DMS79 (cell line): ENCODE measurements at regions not wholly inside any gene's neighbourhood (a gene's known extent, or its start where the extent isn't known, plus 50 kb on each side); places are given as distances from the start of the nearest gene placed in this dataset.

Experiments used
- DNase-seq: peaks from one replicate; lab custom pipeline; 2025; lab: John Stamatoyannopoulos, UW

DNA sequence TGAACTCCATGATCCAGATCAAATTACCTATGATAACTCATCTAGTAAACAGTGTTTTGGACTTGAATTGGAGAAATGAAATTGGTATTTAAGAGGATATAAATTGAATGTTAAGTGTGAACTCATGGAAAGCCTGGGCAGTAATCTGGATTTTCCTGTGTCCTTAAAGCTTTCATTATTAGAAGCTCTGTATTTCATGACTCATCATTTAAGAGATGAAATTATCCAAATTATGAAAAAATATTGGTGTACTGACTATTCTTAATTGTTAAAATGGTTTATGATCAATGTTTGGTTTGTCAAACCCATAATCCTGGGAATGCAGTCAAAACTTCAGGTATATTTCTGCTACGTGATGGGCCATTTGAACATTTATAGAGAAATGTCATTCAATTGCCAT lies 332.2 kb upstream of the ST6GAL2 start:
- DNase-seq, result no peak

DNA sequence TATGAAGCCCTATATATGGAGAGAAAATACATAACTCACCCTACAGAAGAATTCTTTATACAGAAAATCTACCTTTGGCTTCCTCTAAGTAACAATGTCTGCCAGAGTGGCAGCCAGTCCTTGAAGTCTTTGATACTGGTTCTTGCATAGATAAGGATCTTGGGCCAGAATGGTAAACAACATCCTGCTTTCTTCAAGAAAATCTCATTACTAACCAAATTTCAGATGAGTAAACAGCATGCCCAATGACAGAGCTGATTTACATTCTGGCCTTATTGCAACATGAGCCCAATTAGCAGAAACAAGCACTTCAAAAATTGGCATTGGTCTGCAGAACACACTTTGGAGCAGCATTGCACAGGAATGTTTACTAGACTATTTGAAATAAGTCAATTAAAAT lies 336.5 kb upstream of the ST6GAL2 start:
- no peak for DNase-seq

DNA sequence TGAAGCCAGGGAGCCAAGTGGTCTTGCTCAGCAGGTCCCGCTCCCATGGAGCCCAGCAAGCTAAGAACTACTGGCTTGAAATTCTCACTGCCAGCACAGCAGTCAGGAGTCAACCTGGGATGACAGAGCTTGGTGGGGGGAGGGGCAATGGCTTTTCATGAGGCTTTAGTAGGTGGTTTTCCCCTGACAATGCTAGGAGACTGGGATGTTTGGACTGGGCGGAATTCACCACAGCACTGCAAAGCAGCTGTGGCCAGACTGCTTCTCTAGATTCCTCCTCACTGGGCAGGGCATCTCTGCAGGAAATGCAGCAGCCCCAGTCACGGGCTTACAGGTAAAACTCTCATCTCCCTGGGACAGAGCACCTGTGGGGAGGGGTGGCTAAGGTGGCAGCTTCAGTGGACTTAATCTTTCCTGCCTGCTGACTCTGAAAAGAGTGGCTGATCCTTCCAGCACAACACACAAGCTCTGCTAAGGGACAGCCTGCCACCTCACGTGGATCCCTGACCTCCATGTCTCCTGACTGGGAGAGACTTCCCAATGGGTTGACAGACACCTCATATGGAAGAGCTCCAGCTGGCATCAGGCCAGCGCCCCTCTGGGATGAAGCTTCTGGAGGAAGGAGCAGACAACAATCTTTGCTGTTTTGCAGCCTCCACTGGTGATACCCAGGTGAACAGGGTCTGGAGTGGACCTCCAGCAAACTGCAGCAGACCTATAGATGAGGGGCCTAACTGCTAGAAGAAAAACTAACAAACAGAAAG lies 349.7 kb upstream of the ST6GAL2 start:
- no peak for DNase-seq

DNA sequence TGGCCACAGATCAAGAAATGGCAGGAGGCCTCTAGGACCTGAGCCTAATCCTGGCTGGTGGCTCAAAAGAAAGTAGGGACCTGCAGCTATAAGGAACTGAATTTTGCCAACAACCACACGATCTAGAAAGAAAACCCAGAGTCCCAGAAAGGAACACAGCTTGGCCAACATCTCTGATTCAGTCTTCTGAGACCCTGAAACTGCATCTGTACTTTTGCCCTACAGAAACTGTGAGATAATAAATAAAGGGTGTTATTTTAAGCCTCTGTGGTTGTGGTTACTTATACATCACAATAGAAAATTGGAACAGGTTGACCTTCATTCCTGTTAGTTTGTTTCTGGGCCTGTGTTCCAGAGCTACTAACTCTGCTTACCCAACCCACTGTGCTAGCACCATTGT lies 356.8 kb upstream of the ST6GAL2 start:
- DNase-seq, result no peak

DNA sequence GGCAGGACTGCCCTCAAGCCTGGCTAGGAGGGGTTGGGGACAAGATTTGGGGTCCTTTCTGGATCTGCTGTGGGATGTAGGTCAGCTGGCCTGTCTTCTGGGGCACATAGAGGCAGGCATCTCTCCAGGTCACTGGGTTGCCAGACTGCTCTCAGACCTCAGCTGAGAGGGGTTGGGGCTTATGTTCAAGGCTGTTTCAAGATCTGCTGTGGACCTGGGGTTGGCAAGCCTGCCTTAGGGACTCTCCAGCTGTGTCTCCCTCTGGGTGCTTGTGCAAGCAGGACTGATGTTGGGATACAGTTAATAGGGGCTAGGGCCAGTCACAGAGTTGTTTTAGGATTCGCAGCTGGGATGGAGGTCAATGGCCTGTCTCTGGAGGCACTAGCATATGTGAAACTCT lies 363.0 kb upstream of the ST6GAL2 start:
- no peak for DNase-seq

DNA sequence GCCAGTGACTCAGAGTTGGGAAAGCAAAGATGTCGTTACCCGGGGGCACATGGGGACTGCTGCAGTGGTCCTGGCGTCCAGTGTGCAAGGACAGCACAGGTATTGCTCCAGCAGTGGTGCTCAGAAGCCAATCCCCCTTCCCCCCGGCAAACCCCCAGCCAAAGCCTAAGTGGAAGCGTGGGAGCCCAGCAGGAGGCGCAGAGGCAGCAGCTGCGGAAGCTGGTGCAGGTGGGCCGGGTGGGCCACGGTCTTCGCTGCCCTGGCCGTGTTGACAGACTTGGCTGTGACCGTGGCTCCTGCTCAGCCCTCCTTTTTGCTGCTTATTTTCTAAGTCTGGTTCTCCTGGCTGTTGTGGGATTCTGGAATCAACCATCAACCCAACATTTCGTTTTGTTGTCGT lies 369.8 kb upstream of the ST6GAL2 start:
- DNase-seq, result no peak

DNA sequence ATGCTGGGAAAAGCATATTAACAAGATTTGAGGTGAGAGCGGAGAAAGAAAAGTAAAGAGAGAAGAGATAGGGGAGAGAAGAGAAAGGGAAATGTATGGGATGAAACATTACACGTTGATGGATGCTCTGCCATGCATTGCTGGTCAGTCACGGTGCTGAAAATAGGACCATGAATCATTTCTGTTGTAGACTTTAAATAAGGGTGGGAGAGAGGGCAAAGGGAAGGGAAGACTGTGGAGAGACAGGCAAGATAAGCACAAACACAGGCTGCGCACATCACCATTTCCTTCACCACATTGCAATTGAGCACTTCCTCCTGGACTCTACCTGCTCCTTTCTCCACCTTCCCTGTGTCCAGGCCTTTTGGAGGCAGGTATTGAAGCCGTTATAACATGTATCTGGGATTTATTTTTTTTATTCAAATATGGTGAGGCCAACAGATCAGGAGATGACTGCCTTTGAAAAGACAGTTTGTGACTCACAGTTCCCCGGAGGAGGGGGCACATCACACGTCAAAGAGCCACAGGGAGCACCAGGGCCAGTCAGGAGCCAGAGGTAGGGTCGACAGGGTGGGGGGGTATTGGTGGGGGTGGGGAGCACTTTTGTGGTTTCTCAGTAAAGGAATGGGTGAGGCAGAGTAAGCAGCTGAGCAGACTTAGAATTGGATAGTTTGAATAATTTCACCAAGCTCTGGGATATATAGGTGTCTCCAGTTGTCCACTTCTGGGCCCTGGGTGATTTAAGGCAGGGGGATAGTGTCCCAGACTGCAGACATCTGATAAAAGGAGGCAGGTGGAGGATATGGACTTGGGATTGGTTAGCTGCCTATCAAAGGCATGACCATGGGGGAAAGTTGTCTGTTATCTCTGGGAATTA lies 372.8 kb upstream of the ST6GAL2 start:
- DNase-seq, result no peak

DNA sequence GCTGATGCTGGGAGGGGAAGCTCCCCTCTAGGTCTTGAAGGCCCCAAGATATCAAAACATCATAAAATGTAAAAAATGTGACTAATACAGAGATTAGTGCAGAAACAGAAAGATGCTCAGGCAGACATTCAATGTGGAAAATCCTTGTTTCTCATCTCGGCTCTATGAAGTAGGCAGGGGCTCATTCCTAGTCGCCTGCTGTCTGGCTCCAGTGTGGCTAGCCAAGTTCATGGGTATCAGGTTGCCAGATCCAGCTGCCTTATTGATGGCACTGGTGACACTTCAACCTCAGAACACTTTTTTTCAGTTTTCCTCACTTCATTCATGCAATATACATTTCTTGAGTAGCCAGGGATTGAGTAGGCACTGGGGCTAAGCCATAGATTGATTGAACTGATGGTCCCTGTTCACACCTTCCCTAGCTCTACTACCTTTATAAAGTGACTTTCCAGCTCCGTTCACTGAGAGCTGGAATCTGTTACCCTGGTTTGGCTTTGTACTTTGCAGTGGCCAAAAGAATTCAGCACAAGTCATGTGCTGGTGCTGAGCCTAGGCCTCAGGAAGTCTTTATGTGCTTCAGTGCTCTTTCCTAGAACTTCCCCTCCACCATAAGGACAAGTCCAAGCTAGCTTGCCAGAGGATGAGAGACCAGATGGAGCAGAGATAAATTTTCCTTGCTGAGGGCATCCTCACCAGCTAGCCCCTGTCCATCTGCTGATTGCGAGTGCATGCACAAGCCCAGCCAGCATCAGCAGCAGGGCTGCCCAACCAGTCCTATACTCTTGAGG lies 373.6 kb upstream of the ST6GAL2 start:
- no peak for DNase-seq

DNA sequence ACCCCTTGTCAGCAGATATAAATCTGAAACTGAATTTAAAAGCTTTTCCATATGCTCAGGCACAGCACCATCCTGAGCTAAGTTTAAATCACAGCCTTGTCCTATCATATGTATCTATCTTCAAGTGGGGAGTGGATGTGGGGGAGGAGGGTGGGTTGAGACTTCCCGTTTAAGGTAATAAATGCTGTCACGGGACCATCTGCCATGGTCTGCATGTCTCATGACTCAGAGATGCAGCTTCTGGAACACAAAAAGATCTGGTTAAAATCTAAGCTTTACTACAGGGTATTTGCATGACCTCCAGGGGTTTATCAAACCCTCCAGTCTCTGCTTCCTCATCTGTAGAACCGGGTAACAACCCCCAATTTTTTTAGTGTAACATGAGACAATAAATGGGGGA lies 377.7 kb upstream of the ST6GAL2 start:
- DNase-seq, result no peak

DNA sequence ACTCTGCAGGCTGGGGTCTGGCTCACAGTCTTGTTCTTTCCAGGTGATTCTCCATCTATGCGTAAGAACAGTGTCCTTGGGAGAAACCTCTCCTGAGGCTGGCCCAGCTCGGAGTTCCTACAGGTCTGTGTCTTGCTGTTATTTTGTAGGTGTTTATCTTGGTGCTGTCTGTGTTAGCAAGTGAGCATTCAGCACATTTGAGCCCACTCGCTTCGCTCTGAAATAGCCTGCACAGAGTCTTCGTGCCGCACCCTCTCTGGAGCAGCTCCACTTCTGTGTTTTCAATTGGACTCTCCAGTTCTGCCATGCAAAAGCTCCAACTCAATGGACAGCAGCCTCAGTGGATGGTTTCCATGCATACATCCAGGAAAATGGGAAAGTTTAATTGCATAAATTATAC lies 378.2 kb upstream of the ST6GAL2 start:
- no peak for DNase-seq

DNA sequence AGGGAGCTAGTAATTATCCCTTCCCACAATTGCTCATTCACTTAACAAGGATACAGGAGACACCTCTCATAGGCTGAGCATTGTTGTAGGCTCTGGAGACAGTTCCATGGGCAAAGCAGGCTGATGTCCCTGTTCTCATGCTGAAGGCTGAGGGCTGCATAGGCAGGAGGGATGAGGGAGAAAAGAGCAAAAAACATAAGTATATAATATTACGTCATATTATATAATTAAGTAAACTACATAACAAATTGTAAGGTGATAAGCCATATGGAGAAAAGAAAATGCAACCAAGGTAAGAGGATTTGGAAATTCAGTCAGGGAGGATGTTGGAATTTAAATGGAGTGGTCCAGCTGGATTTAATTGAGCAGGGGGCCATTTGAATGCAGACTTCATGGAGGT lies 380.6 kb upstream of the ST6GAL2 start:
- DNase-seq, result no peak

DNA sequence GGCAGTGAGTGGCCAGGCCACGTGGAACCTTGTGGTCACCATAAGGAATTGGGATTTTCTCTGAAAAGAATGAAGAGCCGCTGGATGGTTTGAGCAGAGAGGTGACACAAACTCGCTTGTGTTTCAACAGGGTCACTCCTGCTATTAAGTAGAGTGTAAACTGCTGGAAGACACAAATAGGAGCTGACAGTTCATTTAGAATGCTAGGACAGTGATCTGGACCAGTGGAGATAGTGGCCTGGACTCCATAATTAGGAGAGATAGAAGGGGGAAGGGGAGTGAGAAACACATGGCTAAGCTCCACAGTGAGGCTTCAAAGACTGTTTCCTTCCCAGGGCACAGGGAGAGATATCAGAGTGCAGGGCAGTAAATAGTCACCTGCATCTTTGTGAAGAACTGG lies 381.1 kb upstream of the ST6GAL2 start:
- DNase-seq, result no peak

DNA sequence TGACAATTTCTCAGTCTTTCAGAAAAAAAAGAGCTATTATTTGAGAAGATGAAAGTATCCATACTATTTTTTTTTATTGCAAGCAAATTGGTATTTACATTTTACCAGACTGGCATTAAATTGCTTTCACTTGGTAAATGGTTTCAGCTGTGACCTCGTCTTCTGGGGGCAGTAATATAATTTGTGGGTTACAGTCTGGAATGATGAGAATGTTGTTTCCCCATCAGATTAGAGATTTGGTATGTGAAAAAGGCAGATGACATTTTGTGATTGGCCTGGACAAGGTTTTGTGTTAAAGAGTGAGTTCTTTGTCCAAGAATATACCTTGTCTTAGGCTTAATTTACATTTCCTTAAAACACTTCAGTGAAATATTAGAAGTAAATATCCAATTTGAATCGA lies 390.1 kb upstream of the ST6GAL2 start:
- no peak for DNase-seq

DNA sequence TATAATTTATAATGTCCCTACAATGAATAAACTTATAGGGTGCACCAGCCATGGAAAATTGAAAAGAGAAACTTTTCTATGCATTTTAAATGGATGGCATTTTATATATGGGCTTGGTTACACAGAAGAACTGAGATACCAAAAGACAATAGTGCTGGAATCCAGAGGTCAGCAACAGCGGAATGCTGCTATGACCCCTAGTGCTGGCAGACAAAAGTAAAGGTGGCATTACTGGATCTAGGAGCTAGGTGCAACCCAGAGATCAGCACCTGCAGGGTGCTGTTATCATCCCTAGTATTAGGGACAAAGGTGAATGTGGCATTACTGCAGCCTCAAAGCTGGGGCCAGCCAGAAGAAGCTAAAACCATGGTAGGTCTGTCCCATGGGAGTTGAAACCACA lies 392.7 kb upstream of the ST6GAL2 start:
- DNase-seq, result no peak

DNA sequence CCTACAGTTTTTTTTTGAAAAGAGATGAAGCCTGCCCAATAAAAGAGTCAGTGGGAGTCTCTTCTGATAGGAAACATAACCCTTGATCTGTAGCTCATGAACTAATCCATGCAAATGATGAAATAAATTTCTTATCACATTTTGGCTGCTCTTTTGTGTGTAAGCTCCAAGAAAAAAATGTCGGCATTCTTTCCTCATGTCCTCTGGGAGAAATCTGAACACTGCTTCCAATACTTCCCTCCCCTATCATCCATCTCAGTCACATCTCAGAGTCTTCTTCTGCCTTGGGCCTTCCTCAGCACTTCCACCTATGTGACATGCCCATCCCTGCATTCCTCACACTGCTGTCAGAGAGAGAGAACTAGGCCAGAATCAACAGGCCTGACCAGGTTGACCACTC lies 395.7 kb upstream of the ST6GAL2 start:
- DNase-seq, result no peak

DNA sequence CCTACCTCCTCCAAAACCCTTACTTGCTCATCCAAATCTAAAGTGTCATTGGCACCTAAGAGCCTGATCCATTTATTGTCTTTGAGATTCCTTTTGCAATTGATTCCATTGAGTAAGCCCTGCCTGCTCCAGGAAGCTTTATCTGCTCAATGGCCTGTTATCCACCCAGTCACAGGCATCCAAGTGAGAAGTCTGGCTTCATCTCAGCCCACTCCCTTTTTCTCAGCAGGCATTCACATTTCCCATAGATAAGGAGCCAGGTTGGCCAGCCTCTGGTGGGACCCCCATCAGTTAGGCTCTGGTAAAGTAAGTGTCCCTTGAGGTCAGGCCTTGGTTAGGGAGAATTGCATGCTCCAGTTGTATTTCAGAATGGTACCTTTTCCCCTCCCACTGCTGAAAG lies 396.2 kb upstream of the ST6GAL2 start:
- no peak for DNase-seq

DNA sequence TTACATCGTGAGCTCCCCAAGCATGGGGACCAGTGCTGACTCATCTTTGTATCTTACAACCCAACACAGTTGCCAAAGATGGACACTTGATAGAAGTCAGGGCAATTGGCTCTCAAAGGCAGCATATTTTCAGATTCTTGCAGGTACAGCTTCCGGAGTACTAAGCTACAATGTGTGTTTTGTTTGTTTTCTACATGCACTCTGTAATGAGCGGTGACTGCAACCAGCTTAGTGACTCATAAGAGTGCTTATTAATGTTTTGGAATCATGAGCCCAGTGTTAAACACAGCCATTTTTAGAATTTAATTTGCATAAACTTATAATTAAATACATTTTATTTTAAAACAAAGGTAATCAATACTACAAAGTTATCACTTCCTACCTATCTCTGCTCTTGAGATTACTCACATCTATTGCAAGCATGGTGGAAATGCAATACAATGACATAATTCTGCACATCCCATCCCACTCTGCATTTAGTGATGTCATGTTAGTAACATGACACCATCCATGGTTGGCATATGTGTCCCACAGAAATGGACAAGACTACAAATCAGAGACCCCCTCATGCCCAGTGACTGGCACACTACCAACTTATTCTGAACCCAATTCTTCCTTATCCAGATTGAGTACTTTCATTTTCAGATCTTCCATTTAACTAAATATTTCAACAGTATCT lies 399.8 kb upstream of the ST6GAL2 start:
- DNase-seq, result no peak

DNA sequence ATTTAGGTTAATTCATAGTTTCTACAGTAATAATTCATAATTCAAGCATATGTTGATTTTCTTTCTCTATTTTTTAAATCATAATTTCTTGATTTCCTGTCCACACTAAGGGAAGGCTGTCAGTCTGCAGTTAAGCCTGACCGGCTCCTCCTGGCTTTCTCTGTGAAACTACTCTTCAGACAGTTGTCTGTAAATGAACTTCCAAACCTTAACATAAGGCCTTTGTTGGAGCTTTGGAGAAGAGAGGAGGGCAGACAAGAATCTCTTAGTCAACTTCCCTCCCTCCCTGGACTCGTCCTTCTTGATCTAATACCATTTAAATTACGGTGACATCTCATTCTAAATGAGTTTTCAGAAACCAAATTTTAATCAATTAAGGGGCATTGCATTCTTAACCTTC lies 404.1 kb upstream of the ST6GAL2 start:
- no peak for DNase-seq

DNA sequence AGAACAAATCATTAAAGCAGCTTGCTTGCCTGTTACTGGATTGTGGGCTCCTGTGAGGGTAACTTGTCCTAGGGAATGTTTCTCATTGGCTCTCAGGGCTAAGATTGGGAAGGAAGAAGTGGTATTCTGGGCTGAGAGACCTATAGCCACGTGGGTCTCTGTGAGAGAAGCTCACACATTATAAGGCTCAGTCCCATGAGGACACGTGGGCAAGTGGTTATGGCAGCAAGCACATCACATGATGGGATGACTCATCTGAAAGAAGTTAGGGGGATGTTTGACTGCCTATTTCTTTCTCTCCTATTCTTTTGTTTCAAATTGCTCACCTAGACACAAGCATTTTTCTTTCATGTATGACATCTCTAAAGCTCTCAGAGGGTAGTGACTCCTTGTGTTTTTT lies 418.0 kb upstream of the ST6GAL2 start:
- no peak for DNase-seq

DNA sequence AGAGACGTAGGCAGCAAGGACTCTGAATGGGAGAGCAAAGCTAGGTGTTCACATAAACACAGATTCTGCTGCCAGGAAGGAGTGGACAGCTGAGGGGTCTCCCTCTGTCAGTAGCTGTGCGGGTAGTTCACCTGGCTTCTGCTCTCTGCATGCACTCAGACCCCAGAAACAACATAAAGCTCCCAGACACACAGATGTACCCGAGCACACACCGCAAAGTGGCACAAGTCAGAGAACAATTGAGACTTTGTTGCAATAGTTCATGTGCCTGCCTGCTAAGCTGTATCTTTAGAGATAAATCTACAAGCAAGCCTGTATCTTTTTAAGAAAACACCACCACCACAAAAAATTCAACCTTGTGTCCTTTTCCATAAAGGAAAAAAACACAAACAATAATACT lies 420.0 kb upstream of the ST6GAL2 start:
- DNase-seq, result no peak

DNA sequence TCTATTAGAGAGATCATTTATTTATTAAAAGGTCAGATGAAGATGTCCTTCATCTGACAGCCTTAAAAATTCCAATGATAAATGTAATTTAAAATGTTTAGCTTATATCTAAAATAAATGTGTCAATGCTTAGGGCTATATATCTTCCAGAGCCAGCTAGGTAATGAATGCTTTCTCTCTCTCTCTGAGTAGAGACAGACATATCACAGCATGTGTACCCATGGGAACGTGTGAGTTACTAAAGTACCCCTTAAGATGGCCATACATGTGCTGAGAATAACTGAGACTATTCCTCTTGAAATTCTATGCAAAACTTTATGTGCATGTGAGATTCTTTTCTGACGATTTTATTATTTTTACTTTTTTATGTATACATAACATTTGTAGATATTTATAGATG lies 420.9 kb upstream of the ST6GAL2 start:
- DNase-seq, result no peak

DNA sequence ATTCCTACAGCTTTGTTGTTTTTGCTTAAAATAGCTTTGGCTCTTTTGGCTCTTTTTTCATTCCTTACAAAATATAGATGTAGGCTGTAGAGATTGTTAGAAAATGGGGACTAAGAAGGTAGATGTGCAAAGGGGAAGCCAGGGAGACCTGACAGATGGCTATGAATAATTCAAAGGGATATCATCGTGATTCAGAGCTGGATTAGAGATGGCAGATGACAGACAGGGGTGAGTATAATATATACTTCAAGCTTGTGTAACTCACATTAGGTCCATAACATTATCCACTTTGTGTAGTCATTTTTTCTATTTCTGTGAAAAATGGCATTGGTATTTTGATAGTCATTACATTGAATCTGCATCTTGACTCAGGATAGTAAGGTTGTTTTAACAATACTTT lies 422.9 kb upstream of the ST6GAL2 start:
- DNase-seq, result no peak
